CD4-positive, alpha-beta T cell treated with Interleukin-17A for 4 hours (primary cell): ENCODE measurements at regions not wholly inside any gene's neighbourhood (a gene's known extent, or its start where the extent isn't known, plus 50 kb on each side); places are given as distances from the start of the nearest gene placed in this dataset.

Experiments used
- DNase-seq: peaks from one replicate; pipeline ENCODE4 v3.0.0-alpha.2; 2020; ENCODE audit warnings: mixed read lengths

DNA sequence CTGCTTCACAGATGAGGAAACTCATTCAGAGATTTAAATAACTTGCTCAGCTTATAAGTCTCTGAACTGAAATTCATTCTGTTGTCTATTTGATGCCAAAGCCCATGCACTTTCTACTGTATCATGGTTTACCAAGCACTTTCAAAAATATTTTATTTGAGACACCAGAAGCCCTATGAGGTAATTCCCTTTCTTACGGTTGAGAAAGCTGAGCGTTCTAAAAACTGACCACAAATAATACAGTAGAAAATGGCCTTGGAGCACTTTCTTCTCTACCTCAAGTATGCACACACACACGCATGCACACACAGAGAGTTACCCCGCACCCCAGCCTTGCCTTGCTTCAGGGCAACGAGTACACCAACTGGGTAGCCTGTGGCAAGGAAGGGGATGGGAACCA is 228.5 kb downstream of the RFC3 start:
- DNase-seq, result no peak

DNA sequence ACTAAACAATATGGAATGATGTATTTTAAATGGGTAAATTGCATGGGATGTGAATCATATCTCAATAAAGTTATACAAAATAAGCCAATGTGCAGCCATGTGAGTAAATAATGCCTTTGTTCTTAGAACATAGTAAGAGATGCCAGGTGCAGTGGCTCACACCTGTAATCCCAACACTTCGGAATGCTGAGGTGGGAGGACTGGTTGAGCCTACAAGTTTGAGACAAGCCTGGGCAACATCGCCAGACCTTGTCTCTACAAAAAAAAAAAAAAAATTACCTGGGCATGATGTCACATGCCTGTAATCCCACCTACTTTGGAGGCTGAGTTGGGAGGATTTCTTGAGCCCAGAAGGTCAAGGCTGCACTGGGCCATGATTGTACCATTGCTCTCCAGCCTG is 230.7 kb downstream of the RFC3 start:
- DNase-seq, result no peak

DNA sequence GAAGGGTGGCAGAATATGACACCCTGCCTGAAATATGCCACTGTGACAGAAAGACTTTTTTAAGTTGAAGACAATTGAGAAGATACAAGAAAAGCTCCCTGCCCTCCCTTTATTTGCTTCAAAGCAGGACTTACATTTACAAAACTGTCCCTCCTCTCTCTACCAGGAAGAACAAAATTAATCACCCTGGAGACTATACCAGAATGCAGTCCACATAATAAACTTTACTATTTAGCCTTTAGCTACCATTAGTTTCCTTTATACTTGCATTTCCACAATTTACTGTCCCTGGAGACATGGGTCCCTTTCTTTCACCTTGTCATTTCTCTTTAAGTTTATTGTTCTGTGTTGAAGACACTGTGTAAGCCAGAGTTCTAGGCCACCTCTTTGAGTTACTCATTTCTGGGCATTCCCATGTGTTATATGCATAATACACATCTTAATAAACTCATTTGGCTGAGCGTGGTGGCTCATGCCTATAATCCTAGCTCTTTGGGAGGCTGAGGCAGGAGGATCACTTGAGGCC is 238.8 kb downstream of the RFC3 start:
- DNase-seq, result no peak

DNA sequence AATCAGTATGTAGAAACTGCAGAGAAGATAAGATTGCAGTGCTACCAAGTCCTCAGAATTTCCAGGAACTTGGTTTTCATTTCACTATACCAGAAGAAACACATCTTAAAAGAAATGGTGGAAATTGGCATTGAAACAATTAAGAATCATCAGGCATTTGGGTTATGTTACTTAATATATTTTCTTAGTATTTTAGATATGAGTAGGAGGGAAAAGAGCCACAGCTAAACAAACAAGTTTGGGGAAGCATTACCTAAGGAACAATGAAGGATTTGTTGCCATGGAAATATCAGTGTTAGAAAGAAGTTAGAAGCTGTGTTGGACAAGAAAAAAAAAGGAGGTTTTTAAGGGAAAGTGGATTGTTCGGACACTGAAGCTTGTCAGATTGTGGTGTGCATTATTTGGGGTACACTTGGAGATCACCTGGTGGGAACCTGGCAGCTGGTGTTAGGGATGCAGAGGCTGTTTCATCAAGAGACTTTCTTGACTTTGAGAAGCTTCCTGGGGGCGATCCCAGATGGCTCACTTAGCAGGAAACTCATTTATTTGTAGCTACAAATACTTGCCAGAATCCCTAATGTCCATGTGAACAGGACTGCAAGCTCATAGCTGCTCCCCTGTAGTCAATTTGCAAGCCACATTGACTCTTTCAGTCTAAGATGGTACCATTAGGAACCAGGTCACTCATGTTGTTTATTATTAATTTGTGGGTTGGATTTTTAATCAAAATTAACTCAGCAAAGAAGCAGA is 246.7 kb downstream of the RFC3 start:
- DNase-seq, result no peak

DNA sequence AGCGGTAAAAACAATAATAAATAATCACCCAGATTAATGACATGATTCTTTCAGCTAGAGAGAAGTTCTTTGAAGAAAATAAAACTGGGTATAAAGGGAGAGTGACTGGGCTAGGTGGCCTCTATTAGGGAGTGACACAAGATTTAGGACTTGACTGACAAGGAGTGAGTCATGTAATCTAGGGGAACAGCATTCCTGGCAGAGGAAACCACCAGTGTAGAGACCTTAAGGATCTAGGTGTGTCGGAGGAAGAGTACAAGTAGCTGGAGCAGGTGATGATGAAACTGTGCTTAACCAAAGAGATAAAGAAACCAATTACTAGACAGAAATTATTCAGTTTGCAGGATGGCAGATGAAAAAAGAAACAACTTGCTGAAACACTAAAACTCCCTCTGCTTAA is 248.0 kb downstream of the RFC3 start:
- DNase-seq, result no peak

DNA sequence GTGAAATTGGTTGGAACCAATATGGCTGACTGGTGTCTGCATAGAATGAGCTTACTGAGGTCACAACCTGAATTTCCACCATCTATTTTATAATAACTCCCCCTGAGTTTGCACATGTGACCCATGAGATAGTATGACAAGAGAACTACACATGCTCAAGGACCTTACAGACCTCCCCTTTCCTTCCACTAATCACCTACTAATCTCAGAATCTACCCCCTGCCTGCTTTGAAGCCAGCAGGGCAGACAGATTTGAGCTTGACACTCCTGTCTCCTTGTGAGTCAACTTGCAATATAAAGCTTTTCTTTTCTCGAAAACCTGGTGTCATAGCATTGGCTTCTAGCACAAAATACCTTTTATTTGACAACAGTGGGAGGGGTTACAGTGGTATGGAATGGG is 248.4 kb downstream of the RFC3 start:
- no peak for DNase-seq

DNA sequence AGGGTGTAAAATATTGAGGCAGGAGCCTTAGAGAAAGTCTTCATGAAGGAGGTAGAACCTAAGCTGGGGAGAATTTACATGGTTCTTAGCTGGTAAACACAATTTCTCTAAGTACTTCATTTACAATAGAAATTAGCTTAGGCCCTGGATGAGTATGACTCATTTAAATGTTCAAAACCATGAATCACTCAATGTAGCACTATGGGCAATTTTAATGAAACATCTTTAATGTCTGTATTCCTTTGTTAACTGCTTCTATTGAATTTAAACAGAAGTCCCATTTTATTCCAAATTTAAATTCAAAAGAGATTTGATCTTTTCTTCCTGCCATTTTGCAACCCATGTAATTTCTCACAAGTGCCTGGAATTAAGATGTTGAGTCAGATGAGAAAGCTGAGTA is 252.1 kb downstream of the RFC3 start:
- no peak for DNase-seq

DNA sequence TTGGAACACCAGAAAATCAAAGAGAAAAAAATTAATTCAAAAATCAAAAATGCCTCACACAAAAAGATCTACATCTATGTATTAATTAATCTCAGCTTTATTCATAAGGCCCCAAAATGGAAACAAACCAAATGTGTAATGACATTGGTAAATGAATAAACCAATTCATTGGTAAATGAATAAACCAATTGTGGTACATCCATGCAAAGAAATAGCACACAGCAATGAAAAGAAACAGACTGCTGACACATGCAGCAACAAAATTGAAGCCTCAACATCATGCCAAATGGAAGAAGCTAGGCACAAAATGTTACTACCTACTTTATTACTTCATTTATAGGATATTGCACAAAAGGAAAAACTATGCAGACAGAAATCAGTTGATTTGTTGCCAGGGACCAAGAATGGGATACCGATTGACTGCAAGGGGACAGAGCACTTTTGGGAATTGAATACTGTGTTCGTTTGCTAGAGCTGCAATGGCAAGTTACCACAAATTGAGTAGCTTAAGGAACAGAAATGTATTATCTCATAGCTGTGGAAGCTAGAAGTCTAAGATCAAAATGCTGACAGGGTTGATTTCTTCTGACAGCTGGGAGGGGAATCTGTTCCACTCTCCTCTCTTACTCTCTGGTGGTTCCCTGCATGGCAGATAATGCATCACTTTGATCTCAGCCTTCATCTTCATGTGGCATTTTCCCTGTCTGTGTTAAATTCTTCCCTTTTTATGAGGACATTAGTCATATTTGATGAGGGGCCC is 252.8 kb downstream of the RFC3 start:
- no peak for DNase-seq

DNA sequence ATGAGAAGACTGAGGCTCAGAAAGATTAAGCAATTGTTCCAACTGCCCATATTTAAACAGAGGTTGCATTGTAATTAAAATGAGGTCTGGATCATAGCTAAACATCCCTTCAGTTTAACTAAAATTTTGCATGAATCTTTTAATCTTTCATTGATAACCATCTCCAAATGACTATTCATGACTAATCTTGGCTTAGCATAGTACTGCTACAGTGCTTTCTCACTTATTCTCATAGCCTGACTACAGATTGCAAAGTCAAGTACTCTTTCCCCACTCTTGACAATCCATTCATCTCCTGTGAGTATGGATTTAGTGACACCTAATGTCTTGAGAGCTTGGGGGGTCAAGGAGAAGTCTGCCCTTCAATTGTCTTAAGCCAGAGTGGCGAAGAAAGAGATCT is 258.4 kb downstream of the RFC3 start:
- DNase-seq, result no peak

DNA sequence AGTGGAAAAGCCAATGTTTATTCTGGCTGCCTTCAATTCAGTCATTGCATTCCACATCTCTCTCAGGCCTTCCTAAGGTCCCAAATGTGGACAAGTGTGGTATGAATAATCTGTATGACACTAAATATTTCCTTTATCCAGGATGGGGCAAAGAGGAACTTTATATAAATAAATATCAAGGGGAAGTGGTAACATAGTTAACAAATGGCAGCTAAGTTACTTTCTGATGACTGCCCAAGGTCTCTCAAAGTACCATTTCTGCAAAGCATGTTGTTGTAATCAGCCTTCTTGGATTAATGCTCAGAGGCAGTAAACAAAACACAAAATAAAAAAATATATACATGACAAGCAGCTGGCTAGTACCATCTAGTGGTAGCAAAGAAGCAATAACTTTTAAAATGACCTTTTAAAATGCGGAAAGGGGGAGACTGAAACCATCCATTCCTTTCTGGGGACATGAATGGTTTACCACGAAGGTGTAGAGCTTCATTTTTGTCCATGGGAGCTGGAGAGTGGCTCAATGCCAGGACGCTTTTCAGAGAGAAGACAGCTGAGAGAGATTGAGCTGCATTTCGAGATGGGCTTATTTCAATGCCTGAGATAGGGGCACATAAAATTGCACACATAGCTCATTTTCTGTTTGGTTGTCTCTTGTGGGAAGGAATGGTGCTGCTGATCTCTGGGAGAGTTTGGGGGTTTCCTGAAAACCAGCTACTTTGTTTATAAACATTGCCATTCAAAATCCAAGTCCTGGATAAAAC is 259.2 kb downstream of the RFC3 start:
- no peak for DNase-seq

DNA sequence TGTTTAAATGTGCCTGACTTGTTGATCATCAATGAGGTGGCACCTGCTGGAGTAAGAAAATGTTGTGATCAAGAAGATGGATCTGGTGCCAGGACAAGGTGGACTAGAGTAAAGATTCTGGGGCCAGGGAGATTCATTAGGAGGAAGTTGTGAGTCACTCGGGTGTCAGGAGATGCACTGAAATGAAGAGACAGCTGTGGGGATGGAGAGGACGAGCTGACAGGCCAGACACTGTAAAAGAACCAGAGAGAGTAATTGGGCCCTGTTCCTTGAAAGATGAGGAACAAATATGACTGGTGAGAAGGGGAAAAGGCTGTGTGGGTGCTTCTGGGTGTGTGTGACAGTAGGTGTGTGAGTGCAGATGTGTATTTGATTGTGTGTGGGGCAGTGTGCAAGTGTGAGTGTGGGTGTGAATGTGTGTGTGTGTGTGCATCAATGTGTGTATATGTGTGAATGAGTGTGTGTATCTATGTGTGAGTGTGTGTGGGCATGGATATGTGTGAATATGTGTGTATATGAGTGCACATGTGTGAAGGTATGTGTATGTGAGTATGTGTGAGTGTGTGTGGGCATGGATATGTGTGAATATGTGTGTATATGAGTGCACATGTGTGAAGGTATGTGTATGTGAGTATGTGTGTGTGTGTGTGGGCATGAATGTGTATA is 260.5 kb downstream of the RFC3 start:
- DNase-seq, result no peak

DNA sequence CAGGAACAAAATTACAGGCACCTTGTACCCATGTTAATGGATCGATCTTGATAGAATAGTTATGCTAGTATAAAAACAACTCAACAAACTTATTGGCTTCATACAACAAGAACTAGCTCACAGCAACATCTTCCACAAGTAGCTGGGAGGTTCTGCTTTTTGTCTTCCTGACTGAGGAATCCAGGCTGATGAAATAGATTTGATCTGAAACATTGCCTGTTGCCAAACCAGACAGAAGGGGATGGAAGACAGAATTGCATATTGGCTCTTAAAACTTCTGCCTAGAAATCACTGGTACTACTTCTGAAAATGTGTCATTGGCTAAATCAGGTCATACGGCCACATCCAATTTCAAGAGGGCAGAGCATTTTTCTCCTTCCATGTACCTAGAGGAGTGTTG is 267.3 kb downstream of the RFC3 start:
- DNase-seq, result no peak

DNA sequence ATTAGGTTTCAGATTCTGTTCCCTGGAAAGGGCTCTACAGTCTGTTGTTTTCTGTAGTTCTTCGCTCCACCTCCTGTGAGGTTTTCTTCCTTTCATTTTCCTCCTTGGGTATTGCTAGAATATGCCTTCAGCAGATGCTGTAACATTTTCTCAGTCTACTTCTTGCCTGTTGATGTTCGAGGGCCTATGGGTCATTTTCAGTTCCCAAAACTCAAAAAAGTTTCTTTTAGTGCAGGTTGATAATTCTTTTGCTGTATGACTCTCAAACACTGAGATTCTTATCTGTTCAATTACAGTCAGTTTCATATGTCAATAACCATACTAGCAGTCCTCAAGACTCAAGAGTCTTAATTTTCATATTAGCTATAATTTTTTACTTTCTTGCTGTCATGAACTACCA is 268.3 kb downstream of the RFC3 start:
- no peak for DNase-seq

DNA sequence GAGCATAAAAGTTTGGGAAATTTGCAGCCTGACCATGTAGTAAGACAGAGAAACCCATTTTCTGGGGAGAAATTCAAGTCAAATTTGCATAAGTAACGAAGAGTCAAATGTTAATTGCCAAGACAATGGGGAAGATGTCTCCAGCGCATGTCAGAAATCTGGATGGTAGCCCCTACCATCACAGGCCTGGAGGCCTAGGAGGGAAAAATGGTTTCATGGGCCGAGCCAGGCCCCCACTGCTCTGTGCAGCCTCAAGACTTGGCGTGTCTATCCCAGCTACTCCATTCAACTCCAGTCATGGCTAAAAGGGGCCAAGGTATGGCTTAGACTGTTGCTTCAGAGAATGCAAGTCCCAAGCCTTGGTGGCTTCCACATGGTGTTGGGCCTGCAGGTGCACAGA is 269.8 kb downstream of the RFC3 start:
- no peak for DNase-seq

DNA sequence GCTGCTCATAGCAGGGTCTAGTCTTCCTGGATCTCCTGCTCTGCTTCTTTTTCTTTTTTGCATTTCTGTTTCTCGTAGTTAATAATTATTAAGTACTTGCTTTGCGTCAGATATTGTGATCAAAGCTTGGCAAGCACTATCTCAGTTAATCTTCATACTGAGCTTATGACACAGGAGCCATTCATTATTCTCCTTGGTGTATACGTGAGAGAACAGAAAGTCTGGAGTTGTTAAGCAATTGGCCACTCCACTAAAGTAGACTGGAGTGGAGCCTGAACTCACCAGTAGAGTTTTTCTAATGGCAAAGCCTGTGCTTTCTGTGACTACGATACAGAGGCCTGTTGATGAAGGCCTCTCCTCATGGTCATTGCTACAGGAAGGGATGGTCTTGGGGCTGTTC is 285.9 kb downstream of the RFC3 start:
- DNase-seq, result no peak

DNA sequence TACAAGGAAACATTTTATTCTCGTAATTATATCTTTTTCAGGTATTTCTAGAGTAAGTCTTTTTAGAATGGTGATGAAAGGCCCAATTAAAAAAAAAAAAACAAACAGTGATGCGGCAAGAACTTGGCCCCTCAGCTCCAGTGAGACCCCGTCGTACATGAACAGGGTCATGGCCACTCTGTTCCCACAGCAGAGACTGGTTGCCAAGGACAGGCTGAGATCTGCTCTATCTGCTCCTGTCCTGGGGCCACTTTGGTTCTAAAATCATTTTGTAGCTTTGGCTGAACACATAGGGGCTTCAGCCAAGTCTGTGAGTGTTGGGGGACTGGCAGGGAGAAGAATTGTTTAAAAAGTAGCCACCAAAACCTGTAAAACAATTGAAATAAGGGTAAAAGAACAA is 286.9 kb downstream of the RFC3 start:
- DNase-seq, result no peak

DNA sequence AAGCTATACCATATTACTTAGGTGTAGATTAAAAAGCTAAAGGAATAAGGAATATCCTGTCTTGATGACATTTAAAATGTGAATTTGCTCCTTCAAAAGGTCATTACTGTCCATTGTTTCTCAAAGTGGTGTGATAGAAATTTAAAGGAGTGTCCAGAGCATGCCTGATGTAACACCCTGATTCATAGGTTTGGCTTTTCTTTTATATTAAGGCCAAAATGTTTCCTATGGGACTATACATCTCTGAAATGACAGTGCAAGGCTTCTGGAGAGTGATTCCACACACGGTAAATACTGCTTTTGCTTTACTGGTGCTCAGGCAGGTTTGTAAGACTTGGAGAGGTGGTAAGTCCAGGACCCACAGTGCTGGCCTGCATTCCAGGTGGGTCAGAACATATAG is 289.9 kb downstream of the RFC3 start:
- DNase-seq, result no peak

DNA sequence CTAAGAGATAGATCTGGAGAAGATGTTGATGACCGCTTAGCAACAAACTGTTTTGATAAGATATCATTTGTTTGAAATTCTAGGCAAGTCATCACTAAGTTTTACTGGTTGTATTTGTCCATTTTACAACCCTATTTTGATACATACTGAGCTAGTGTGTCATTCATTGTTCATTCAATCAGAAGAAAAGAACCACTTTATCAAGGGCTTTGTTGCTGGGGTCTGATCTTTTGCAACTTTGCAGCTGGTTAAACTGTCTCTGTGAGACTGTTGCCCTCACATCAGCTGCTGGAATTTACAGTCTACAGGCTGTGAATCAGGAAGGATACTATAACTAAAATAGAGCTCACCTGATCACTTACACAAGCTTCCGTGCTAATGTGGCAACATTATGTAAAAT is 290.5 kb downstream of the RFC3 start:
- no peak for DNase-seq

DNA sequence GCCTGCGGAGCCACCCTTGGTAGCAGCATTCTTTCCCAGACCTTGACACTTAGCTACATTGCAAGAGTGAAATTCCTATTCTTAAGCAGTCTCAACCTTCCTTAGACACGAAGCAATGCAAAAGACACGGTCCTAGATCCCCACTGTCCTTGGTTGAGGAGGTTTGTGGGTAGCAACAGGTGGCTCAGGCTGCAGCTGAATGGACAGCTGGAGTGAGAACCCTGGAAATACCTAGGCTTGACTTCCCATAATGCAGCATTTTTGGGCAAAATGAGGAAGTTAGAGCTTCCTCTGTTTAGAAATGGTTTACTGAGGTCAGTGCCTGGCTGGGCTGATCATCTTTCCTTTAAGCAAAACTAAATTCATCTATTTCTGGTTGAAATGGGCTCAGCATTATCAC is 296.6 kb downstream of the RFC3 start:
- DNase-seq, result no peak

DNA sequence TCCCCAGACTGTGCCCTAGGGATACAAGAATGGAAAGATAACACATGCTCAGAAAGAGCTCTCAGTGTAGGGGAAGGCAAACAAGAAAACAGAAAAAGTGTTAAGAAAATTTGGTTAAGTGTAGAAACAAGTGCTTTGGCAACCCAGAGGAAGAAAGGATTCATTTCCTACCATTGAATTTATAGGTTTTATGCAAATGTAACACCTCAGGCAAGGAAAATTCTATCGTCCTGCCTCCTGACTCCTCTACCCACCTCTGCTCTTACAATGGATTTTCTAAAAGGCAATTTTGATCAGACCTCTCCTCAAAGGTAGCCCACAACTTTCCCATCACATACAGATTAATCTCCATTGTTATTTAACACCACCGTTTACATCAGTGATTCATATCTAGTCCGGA is 298.7 kb downstream of the RFC3 start:
- no peak for DNase-seq

DNA sequence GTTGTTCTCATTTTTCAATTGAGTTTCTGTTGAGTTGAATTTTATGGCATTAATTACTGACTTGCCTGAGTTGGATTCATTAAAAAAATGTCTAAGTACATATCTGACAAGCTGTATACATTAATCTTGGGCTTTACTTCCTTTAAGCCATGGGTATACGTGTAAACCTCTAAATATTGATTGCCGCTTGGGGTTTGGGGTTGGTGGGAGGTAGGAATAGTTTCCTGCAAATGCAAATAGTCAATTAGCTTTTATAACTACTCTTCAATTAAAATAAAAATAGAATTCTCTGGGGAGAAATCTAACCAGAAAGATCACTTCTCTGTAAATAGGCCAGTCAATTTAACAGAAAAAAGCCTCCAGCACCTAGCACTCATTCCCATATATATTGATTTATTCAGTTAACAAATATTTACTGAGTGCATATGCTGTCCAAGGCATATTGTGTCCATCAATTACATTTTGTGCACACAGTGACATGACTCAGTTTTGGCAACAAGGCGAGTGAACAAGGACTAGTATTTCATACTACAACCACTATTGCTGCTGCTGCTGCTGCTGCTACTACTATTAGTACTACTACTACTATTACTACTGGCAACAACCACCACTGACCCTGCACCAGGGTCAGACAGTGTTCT is 306.8 kb downstream of the RFC3 start:
- DNase-seq, result no peak

DNA sequence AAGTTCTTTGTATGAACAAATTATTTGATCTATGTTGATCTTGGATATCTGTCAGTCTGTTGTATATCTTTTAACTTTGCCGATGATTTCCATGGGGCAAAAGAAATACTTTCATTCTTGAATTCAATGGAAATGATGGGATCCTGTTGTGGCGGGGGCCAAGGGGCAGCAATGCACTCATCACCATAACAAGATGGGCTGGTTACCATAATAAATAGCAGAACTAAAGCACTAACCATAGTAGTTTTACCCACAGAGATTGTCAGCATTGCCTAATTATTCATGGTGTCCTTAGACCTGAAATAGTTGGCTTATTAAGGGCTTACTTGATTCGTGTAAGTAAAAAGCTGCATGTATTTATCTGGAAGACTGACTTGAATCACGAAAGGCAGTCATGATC is 309.6 kb downstream of the RFC3 start:
- no peak for DNase-seq

DNA sequence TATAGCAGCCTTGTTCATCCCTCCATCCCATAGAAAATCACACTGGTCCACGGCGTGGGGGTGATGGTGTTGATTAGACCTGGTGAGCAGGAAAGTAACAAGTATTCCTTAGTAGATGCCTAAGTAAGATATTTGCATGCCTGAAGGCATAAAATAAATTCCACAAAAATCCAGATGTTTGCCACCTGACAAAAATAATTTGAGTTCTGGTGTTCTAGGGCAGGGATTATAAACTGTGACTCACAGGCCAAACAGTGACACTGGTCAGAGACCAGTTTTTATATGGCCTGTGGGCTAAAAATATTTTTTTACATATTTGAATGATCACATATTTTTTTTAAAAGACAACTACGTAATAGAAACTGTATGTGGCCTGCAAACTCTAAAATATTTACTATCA is 310.7 kb downstream of the RFC3 start:
- no peak for DNase-seq
